ENCODE measurements at regions not wholly inside any gene's neighbourhood (a gene's known extent, or its start where the extent isn't known, plus 50 kb on each side); places are given as distances from the start of the nearest gene placed in this dataset.

DNA sequence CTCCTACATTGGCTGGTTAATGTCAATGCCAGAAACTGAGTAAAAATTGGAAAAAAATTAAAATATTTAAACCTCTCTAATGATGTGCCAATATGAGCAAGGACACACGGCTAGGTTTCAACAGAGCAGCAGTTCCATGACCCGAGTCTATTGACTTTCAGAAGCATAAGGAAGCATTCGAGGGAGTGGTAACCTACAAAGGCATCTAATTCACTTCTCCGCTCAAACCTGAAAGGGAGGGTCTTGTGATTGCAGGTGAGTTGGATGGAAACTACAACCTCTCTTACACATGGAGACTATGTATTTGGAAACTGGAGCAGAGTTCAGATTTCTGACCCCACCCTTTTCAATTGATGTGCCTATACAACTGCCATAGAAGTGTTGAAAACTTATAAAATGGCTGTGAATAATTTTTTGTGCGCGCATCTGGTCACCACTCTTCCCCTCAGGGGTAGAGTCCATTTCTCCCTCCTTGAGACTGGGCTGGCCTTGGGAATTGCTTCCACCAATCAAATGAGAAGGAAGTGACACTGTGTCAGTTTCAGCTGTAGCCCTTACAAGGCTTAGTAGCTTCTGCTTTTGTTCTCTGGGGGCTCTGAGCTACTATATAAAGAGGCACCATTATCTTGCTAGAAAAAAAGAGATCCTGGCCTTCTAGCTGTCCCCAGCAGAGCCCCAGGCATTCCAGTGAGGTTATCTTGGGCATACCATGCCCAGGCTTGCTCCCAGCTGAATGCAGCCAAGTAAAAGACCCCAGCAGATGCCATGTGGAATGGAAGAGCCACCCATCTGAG lies 278.0 kb downstream of the EPHA4 start:
- no peak overlapping the region for H3K4me3 ChIP-seq (replicated peaks; ENCODE audit: low read depth, low read length)
- TF ChIP-seq, protein P1, sequence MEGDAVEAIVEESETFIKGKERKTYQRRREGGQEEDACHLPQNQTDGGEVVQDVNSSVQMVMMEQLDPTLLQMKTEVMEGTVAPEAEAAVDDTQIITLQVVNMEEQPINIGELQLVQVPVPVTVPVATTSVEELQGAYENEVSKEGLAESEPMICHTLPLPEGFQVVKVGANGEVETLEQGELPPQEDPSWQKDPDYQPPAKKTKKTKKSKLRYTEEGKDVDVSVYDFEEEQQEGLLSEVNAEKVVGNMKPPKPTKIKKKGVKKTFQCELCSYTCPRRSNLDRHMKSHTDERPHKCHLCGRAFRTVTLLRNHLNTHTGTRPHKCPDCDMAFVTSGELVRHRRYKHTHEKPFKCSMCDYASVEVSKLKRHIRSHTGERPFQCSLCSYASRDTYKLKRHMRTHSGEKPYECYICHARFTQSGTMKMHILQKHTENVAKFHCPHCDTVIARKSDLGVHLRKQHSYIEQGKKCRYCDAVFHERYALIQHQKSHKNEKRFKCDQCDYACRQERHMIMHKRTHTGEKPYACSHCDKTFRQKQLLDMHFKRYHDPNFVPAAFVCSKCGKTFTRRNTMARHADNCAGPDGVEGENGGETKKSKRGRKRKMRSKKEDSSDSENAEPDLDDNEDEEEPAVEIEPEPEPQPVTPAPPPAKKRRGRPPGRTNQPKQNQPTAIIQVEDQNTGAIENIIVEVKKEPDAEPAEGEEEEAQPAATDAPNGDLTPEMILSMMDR (IDR thresholded peaks at IDR 0.05; ENCODE audit: low read depth, low read length, missing control alignments), result no peak
- DNase-seq (ENCODE audit: extremely low read depth, low read depth), result no peak

DNA sequence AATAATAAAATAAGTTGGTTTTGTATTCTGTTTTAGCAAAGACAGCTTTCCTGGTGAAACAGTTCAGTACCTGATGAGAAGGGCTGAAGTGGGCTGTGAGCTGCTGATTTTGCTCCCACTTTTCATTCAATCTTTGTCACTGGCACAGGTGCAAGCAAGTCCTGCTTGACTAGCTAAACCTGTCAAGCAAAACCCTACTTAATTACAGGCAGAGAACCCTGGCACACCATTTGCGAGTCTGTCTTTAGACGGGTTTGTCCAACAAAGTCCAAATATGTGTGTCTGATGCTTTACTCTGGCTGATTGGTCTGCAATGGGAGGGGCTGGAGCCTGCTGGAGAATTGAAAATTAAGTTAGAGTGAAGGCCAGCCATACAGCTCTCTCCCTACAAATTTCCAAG lies 267.2 kb downstream of the EPHA4 start:
- DNase-seq (ENCODE audit: extremely low read depth, low read depth), result no peak
- H3K4me3 ChIP-seq (replicated peaks; ENCODE audit: low read depth, low read length), result no peak overlapping the region
- TF ChIP-seq, protein P1 (IDR thresholded peaks at IDR 0.05; ENCODE audit: low read depth, low read length, missing control alignments), result no peak

DNA sequence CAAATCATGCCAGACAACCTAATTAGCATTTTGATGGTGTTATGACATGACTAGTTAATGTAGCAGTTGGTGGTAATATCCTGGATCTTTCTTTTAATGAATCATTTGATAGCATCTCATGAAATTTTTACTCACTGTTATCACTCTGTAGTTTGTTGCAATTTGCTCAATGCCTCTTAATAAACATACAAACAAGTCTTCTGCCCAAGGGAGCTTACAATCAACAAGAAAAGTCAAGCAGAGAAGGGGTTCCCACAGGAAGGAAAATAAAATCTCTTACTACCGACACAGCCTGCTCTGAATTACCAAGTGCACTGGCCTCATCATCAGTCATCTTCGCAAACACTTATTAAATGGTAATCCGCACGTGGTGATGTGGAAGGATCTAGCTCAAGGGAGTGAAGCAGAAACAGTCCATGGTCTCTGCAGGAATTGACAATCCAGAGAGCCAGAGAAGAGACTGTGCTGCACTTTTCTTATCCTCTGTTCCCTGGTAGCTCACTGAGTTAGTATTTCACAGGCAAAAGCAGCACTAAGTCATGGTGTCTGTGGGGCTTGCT lies 263.5 kb downstream of the EPHA4 start:
- no peak for DNase-seq (ENCODE audit: extremely low read depth, low read depth)
- TF ChIP-seq, protein P1 (IDR thresholded peaks at IDR 0.05; ENCODE audit: low read depth, low read length, missing control alignments), result no peak
- H3K4me3 ChIP-seq (replicated peaks; ENCODE audit: low read depth, low read length), result no peak overlapping the region

DNA sequence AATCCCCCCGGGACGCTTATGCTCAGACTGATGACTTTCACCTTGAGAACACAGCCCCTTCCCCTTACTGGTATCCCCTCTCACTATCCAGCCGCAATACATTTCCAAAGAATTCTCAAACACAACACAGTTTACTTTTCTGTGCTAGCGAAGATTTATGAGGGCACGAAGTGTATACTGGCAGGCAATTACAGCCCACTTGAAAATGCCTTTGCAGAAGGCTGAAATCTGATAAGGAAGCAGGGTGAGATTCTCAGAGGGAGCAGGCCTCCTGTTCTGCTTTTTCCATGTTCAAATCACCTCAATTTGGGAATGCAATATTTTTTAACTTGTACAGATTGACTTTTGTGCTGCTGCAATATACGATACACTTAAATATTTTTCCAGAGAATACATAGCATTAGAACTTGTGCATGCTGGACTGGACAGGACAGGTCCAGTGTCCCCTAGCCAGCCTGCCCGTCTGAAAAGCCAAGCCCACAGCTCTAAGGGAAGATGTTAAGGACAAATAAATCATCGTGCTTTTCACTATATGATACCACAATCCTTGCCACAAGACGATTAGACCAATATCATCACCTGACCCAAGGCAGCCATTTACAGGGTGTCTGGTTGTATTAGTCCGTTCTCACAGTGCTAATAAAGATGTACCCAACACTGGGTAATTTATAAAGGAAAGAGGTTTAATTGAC lies 262.1 kb downstream of the EPHA4 start:
- TF ChIP-seq, protein P1 (IDR thresholded peaks at IDR 0.05; ENCODE audit: low read depth, low read length, missing control alignments), result no peak
- no peak overlapping the region for H3K4me3 ChIP-seq (replicated peaks; ENCODE audit: low read depth, low read length)
- no peak for DNase-seq (ENCODE audit: extremely low read depth, low read depth)

DNA sequence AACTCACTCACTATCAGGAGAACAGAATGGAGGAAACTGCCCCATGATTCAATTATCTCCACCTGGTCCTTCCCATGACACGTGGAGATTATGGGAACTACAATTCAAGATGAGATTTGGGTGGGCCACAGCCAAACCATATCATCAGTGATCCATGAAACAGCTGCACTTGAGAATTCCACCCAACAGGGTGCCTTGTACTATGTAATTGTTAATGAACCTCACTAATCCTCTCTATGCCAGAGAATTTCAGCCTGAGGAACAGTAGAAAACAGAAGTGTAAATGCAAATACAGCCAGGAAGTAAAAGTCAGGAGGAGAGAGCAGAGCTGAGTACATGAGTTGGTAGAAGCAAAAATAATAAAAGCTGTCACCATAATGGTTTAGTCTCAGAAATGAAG lies 261.4 kb downstream of the EPHA4 start:
- H3K4me3 ChIP-seq (replicated peaks; ENCODE audit: low read depth, low read length), result no peak overlapping the region
- DNase-seq (ENCODE audit: extremely low read depth, low read depth), result no peak
- TF ChIP-seq, protein P1 (IDR thresholded peaks at IDR 0.05; ENCODE audit: low read depth, low read length, missing control alignments), result no peak

DNA sequence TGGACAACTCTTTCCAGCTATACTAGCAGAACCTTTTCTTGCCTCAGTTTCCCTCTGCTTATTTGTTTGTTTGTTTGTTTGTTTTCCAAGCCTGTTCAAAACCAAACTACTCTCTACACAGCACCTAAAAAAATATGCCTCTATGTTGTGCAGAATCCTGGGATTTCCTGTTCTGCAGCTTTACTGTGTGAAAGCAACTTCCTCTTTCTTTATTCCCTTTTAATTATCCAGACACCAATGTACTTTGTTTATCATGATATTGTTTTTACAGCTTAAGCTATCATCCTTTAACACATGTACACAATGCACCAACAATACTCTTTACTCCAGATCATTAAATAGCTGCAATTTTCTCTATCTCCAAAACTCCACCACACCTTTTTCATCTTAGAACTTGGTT lies 259.5 kb downstream of the EPHA4 start:
- no peak overlapping the region for H3K4me3 ChIP-seq (replicated peaks; ENCODE audit: low read depth, low read length)
- DNase-seq (ENCODE audit: extremely low read depth, low read depth), result no peak
- TF ChIP-seq, protein P1 (IDR thresholded peaks at IDR 0.05; ENCODE audit: low read depth, low read length, missing control alignments), result no peak

Data from HFF-Myc (cell line).